ENCODE measurements at regions not wholly inside any gene's neighbourhood (a gene's known extent, or its start where the extent isn't known, plus 50 kb on each side); places are given as distances from the start of the nearest gene placed in this dataset.

- DNase-seq, result peak; percentile 73
Observed at GRCh38 chrX:40175511-40176350, 78.0 kb upstream of the BCOR start.

DNA sequence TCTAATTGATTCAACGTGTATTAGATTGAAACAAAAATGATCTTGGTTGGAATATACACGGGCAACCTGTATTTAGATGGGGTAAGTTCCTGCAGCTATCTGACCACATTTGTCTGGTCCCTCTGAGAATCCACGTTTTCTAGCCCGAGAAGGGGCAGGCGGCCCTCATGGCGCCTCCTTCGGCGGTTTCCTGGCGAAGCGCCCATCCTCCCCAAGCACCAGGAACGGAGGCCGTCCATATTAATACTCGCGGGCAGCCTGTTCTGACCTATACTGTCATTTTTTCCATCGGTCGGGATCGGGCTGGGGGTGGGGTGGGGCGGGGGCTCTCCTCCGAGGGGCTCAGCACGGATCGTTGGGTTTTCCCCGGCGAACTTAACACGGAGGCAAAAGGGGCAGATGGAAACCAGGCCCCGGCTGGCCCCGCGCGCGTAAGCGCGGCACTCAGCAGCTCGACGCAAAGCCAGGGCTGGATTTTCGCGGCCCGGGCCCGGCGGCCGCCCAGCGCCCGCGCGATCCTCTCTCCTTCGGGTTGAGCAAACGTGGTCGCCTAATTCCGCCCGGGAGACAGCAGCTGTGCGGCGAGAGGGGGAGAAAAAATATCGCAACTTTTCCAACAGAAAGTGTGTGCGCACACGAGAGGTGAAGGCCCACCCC lies 77.2 kb upstream of the BCOR start:
- DNase-seq, result peak; percentile 59

GRCh38 chrX:40174001-40174853 lies 76.5 kb upstream of the BCOR start:
- DNase-seq, result peak; percentile 79

DNA sequence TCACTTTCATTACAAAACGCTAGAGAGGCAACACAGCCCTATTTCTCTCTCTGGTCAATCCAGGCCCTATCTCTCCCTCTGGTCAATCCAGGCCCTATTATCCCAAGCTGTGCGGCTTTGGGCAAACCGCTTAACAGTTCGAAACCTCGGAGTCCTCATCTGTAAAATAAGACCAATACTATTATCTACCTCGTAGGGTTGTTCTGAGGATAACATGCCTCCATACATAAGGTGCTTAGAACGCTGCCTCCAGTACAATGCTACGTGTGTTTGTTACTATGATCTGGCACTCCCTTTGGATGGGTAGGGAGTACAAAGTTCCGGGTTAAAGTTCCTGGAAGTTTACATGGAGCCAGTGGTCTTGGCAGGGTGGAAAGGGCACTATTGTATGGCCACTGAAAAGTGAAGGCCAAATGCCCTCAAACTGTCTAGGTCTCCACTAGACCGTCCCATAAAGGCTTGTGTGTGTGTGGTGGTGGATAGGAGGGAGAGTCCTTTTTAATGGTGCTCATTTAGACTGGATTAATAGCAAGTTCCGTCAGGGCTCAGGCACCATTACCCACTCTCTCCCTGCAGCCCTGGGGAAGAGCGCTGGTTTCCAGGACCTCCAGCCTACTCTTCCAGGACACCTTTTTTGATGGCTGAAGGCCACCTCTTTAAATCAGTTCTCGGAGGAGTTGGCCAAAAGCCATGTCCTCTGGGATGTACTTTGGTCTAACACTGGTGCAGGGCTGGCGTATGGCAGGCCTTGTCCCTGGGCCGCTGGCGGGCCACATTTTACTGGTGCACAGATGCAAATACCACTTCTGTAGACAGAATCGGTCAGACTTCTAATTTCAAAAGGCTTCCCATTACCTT lies 75.6 kb upstream of the BCOR start:
- DNase-seq, result no peak

DNA sequence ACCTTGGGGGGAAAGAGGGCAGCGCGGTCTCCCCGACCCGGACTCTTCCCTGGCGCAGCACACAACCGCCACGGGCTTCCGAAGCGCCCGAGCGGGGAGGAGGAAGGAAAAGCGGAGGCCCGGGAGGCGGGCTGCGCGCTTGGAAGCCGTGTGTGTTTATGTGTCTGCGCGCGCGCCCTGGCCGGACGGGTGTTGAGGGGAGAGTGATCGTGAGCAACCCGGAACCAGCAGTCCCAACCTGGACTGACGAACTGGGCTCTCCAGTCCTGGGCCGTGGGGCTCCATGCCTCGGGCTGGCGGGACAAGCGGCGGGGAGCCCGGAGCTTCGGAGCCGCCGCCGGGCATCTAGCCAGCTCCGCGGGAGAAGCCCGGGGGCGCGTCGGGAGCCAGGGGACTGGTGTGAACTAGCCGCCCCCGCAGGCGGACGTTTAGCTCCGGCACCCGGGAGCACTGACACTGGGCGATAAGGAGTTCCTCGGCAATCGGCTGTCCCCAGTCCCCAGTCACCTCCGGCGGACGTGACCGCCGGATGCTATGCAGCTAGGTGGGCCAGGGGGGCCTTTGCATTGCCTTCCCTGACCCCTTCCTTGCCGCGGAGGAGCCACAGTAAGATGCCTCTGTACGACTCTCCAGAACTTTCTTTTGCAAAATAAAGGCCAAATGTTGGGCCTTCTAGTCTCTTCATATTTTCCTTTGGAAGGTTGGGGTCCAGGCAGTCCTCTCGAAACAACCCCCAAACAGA lies 74.8 kb upstream of the BCOR start:
- peak; percentile 42 for DNase-seq

DNA sequence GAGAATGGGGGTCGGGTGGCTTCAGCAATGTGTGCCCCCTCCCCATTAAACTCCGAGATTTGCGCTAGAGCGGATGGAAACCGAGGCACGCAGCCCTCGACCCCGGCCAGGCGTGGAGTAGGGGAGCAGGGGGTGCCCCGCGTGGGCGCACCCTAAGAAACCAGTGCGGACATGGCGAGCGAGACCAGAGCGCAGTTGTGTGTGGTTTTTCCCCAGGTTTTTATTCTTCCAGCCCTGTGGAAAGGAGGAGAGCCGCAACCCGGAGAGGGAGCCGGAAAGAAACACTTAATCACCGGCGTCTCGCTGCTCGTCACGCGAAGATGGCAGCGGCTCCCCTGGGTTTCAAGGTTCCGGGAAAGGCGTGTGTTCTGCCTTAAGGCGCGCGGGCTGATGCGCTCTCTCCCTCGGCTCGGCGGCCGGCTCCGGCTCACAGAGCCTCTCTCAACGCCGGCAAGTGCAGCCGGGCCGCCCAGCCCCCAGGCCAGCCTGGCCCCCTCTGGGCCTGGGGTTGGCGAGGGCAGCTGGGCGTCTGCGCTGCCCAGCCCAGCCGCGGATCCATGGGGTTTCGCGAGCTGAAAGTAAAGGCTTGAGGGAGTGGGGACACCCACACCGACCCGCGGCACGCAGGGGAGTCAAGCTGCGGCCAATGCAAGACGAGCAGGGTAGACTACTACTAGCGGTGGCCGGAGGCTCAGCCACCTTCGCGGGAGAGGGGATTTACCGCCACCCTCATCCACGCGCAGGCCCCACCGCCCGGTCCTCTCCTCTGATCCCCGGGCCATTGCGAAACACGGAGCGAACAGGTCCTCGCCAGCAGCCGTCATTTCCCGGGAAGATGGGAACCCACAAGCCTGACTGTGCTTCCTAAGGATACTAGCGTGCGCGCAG lies 74.0 kb upstream of the BCOR start:
- peak; percentile 58 for DNase-seq

DNA sequence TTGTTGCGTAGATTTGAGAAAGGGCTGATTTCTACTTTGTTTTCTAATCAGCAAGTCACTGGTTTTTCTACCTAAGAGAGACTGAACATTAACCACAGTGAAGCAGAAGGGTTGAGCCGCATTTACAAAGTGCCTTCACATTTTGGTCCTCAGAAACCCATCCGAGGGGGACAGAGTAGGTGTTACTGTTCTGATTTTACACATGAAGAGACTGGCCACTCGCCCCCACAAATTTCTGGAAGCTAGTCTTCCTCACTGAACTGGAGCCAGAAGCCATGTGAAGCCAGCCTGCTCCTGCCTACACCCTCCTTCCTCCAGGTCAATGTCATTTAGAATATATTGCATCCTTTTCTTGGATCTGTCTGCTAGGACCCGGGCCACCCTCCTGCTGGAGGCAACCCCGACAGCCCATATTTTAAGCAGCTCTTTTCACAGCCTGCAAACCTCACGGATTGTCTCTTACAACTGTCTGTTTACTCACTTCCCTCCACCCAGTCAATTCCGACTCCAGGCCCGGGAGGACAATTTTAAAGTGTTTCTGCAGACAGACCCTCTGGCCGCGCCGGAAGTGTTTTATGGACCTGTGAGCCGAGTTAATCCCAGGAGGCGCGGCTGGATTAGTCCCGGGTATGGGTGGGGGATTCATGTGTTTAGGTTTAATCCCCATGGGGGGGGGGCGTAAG lies 73.2 kb upstream of the BCOR start:
- DNase-seq, result peak; percentile 8

DNA sequence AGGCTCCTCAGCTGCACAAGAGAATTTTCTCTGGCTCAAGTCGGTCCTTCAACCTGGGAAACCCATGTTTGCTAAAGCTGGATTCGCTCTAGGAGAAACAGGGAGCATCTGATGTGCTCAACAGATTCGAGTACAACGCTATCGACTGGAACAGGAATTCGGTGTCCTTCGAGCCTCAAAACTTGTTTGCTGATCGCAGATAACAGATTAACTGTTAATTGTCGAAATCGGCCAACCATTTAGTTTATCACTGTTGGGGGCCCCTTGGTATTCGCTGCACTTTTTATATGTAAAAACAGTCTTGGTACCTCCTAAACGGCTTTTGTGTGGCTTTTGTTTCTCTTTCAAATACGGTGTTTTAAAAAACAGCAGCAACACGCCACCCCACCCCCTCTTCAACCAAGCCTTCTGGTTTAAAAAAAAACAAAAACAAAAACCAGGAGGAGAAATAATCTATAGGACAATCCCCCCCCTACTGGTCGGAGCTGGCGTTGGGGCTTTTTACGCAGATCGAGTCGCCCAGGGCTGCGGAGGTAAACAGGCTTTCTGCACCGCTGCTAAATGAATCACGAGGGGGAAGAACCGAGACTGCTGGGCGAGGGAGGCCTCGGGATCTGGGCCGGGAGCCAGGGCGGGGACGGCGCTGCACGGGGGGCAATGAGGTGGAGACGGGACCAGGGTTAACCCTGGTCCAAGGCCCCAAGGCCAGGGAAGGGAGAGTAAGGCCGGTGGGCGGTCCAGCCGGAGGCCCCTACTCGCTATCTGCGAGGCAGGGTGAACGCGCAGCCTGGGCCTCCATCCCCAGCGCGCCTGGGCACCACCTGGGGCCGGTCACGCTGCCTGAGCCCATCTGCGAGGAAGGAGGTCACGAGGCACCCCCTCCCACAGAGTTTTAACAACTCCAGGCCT lies 71.7 kb upstream of the BCOR start:
- peak; percentile 80 for DNase-seq

- no peak for DNase-seq
Observed at GRCh38 chrX:40168480-40169011, 70.8 kb upstream of the BCOR start.

DNA sequence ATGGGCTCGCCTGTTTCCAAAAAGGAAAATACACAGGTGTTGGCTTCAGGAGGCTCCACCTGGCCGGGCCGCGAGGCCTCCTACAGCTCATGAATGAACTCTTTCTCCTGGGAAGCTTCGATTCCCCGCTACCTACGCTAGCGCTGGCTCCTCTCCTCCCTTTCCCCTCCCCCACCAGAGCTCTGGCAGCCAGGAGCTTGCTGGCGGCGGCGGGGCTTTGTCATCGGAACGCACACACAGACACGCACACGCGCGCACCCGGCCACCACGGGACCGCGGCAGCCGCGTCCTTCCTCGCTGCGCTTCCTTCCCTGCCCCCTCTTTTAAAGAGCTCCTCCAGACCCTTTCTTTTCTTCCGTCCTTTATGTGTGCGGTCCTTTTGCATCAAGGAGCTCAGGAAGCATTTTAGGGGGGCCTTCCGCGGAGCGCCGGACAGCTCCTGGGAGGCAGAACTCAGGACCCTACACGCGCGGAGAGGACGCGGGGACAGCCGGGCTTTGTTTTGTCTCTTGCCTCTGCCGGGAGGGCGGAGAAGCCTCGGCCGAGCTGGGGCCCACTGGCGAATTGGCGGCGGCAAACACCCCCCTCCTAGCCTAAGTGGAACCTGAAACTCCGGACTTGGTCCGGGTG lies 70.2 kb upstream of the BCOR start:
- no peak for DNase-seq

- no peak for DNase-seq
Observed at GRCh38 chrX:40167233-40167849, 69.6 kb upstream of the BCOR start.

DNA sequence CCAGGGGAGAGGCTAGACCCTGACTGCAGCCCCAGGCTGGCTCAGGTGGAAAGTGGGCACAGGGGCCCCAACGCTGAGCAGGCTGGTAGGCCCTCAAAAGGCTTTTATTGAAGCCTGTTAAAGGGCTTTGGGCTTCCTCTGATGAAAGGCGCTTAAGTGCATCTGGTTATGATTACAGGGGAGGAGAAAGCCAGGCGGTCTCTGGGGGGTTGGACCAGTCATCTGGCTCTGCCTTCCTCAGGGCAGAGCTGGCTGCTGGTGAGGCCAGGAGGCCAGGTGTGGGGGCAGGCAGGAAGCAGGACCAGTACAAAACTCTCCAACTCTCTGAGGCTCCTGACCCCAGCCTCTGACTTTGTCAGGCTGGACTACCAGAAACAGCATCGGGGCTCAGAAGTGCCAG lies 68.8 kb upstream of the BCOR start:
- DNase-seq, result no peak

GRCh38 chrX:40165861-40166260 lies 68.1 kb upstream of the BCOR start:
- DNase-seq, result no peak

GRCh38 chrX:40165206-40165605 lies 67.4 kb upstream of the BCOR start:
- DNase-seq, result no peak

- no peak for DNase-seq
Observed at GRCh38 chrX:40164751-40165150, 67.0 kb upstream of the BCOR start.

DNA sequence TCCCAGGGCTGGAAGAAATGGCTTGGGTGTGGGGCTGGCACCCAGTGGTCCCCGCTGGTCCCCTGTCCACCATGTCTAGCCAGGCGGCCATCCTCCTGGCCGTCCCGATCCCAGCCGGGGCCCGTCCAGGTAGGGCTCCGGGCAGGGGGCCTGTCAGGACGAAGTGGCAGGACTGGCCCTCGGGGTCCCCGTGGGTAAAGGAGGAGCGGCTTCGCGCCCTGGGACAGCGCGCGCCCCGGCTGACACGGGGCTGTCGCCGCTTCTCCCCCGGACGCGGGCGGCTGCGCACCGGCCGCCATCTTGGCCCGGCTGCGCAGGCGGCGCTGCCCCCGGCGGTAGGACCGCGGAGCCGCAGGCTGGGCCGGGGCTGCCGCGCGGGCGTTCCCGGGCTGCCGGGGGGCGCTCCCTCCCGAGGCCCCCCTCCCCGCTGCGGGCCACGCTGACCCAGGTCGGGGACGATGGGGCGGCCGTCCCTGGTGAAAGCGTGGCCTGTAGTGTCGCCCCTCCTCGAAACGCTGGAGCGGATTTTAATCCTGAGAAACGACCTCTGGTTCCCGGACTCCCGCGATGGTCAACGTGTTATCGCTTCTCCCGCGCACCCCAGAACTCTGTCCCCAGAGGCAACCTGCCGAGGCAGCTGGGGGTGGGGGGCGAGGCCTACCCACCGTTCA lies 60.4 kb upstream of the BCOR start:
- DNase-seq, result peak; percentile 34

Measured in activated naive CD4-positive, alpha-beta T cell treated with Interleukin-2 at 50 U/mL for 16 hours (primary cell).